ENCODE measurements at regions not wholly inside any gene's neighbourhood (a gene's known extent, or its start where the extent isn't known, plus 50 kb on each side); places are given as distances from the start of the nearest gene placed in this dataset.

DNA sequence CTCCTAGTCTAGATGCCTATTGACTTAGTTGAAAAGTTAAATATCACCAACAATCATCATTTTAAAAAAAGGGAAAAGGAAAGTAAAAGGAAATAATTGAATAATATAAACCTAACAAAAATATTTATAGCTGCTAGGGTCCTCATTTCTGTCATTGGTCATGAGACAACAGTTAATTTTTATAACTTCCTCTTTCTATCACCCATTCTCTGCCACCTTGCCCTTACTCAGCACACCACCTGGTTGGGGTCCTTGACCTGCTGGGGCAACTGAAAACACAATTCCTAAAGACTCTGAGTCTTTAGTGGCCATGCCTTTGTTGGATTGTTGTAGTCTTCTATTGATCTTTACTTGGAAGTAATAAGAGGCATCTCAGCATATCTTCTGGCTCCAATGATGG lies 179.5 kb upstream of the MAST4 start:
- Histone ChIP-seq H3K27me3 (replicated peaks) (no peaks in the 10 kb centered on the region), H3K4me3 (ENCODE audit: low read depth, low read length) (no peak overlapping the region), H3K27ac (no peak overlapping the region), H3K36me3 (replicated peaks) (no peaks in the 10 kb centered on the region)
- in situ Hi-C loops (cut with HindIII; ENCODE audit: low pct_ligation_motif_present, low sequenced_read_pairs), result no loop called here
- DNase-seq, result no peak
- TF ChIP-seq, protein P1, sequence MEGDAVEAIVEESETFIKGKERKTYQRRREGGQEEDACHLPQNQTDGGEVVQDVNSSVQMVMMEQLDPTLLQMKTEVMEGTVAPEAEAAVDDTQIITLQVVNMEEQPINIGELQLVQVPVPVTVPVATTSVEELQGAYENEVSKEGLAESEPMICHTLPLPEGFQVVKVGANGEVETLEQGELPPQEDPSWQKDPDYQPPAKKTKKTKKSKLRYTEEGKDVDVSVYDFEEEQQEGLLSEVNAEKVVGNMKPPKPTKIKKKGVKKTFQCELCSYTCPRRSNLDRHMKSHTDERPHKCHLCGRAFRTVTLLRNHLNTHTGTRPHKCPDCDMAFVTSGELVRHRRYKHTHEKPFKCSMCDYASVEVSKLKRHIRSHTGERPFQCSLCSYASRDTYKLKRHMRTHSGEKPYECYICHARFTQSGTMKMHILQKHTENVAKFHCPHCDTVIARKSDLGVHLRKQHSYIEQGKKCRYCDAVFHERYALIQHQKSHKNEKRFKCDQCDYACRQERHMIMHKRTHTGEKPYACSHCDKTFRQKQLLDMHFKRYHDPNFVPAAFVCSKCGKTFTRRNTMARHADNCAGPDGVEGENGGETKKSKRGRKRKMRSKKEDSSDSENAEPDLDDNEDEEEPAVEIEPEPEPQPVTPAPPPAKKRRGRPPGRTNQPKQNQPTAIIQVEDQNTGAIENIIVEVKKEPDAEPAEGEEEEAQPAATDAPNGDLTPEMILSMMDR (IDR thresholded peaks at IDR 0.05; ENCODE audit: low read depth, low read length, missing control alignments), result no peak

DNA sequence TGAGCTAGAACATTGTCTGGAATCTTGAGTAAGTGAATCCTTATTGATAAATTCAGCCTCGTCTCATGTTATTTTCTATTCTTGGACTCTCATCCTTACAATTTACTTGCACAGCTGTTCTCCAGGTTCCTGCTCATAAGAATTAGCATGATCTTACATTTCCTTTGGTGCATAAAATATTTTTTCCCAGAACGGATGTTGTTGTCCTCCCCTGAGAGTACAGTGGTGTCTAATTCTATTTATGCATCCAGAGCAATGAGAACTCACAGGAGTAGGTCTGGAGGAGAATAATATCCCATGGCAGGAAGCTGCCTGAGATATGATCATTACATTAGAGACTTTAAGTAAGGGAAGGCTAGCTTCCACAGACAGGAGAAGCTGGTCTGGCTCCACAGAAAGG lies 178.4 kb upstream of the MAST4 start:
- H3K27me3 ChIP-seq (replicated peaks), result no peaks in the 10 kb centered on the region
- no peak overlapping the region for H3K27ac ChIP-seq
- TF ChIP-seq, protein P1 (IDR thresholded peaks at IDR 0.05; ENCODE audit: low read depth, low read length, missing control alignments), result no peak
- no peak overlapping the region for H3K4me3 ChIP-seq (ENCODE audit: low read depth, low read length)
- DNase-seq, result no peak
- in situ Hi-C loops (cut with HindIII; ENCODE audit: low pct_ligation_motif_present, low sequenced_read_pairs), result no loop called here
- H3K36me3 ChIP-seq (replicated peaks), result no peaks in the 10 kb centered on the region

DNA sequence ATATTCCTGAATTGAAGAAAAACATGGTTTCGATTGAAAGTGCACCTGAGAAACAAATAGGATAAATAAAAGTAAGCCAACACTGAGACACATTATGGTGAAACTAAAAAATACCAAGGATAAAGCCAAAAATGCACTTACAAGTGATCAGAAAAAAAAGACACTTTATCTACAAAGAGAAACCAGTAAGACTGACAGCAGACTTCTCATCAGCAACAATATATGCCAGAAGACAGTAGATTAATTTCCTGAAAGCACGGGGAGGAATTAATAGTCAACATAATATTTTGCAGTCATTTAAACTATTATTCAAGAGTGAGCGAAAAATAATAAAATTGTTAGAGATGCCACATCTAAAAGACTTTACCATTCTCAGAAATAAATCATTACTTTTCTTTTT lies 172.7 kb upstream of the MAST4 start:
- in situ Hi-C loops (cut with HindIII; ENCODE audit: low pct_ligation_motif_present, low sequenced_read_pairs), result no loop called here
- no peak for DNase-seq
- no peak overlapping the region for H3K4me3 ChIP-seq (ENCODE audit: low read depth, low read length)
- no peaks in the 10 kb centered on the region for H3K27me3 ChIP-seq (replicated peaks)
- no peak overlapping the region for H3K27ac ChIP-seq
- TF ChIP-seq, protein P1 (IDR thresholded peaks at IDR 0.05; ENCODE audit: low read depth, low read length, missing control alignments), result no peak
- no peaks in the 10 kb centered on the region for H3K36me3 ChIP-seq (replicated peaks)

DNA sequence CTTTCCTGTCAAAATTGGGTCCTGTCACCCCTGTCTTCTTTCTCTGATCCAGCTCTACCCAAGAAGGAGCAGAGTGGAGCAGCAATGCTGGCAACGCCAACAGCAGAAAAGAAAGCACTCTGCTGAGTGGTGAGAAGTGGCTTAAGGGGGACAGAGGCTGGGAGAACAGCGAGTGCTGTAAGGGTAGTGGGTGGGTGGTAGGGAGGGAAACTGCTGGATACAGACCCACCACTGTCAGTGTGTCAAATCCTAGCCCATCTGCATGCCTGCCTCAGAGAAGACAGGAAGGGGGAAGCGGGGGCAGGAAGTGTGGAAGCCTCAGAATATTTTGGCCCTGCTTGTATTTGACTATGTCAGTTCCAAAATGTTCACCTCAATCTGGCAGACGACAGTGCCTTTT lies 170.4 kb upstream of the MAST4 start:
- in situ Hi-C loops (cut with HindIII; ENCODE audit: low pct_ligation_motif_present, low sequenced_read_pairs), result no loop called here
- TF ChIP-seq, protein P1 (IDR thresholded peaks at IDR 0.05; ENCODE audit: low read depth, low read length, missing control alignments), result no peak
- H3K27ac ChIP-seq, result no peak overlapping the region
- no peak for DNase-seq
- H3K36me3 ChIP-seq (replicated peaks), result no peaks in the 10 kb centered on the region
- no peak overlapping the region for H3K4me3 ChIP-seq (ENCODE audit: low read depth, low read length)
- H3K27me3 ChIP-seq (replicated peaks), result no peaks in the 10 kb centered on the region

DNA sequence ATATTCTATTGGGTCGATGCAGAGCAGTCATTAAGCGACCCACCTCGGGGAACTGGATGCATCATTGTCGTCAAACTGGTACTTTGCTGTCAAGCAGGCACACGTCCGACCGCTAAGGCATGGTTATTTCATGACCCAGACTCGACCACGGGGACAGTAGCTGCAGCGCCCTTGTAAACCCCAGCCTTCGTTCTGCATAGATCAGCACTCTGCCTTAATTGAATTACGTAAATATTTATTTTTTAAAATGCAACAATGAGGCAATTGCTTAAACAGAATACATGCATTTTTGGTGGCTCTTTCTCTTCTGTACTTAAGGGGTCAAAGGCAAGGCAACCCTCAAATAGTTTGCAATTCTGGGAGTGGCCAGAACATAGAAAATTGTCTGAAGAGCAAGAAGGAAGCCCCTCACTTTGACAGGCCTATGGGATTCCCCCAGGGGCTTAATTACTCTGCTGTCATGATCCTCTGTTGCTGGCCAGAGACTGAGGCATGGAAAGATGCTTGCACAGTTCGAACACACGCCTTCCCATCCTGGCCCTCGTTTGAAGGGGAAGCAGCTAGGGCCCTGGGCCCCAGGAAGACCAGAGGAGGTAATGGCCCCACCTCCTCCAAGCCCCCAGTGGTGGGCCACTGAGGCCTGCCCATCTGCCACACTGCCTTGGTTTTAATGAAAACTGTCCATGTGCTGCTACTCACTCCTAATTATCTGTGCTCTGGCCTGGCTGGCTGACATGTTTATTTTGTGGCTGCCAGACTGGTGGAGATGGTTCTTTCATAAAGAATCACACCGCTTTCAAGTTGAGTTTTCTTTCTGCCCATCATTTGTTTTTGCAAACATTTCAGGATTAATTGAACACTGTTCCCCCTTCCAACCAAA lies 169.7 kb upstream of the MAST4 start:
- TF ChIP-seq, protein P1 (IDR thresholded peaks at IDR 0.05; ENCODE audit: low read depth, low read length, missing control alignments), result no peak
- no peak overlapping the region for H3K27ac ChIP-seq
- in situ Hi-C loops (cut with HindIII; ENCODE audit: low pct_ligation_motif_present, low sequenced_read_pairs), result no loop called here
- H3K27me3 ChIP-seq (replicated peaks), result no peaks in the 10 kb centered on the region
- H3K4me3 ChIP-seq (ENCODE audit: low read depth, low read length), result no peak overlapping the region
- H3K36me3 ChIP-seq (replicated peaks), result no peaks in the 10 kb centered on the region
- no peak for DNase-seq

DNA sequence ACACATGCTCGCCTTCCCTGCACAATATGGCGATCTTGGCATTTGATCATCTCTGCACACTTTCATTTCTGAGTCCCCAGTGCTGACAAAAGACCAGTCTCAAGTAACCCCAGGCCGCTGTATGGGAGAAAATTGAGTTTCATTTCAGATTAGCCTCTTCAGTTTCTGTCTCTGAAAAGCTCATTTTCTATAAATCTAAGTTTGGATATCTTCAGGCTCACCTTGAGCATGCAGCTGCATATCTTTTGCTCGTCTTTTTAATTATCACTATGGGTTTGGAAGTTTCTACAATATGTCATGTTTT lies 169.1 kb upstream of the MAST4 start:
- H3K27me3 ChIP-seq (replicated peaks), result no peaks in the 10 kb centered on the region
- DNase-seq, result no peak
- no peaks in the 10 kb centered on the region for H3K36me3 ChIP-seq (replicated peaks)
- in situ Hi-C loops (cut with HindIII; ENCODE audit: low pct_ligation_motif_present, low sequenced_read_pairs), result no loop called here
- no peak overlapping the region for H3K27ac ChIP-seq
- TF ChIP-seq, protein P1 (IDR thresholded peaks at IDR 0.05; ENCODE audit: low read depth, low read length, missing control alignments), result no peak
- H3K4me3 ChIP-seq (ENCODE audit: low read depth, low read length), result no peak overlapping the region
